ENCODE measurements at regions not wholly inside any gene's neighbourhood (a gene's known extent, or its start where the extent isn't known, plus 50 kb on each side); places are given as distances from the start of the nearest gene placed in this dataset.

- FAIRE-seq (no peak), DNase-seq (no peak), ATAC-seq (peak in 1 of 4 donors; percentile 53)
- Histone ChIP-seq H3K9me3 (no peaks in the 10 kb centered on the region), H3K4me3 (no peak overlapping the region), H3K36me3 (no peaks in the 10 kb centered on the region), H3K27ac (no peak overlapping the region), H3K4me1 (no peaks in the 10 kb centered on the region), H3K27me3 (no peaks in the 10 kb centered on the region)
- intact Hi-C loops (cut with DNase I), result no loop called here
- peak in 2 of 4 donors; percentile 12 for TF ChIP-seq CTCF (IDR thresholded peaks at IDR 0.05)
- 60 to 74% methylated on average over 8 of the region's 8 CpGs for WGBS, 2 donors
Measured at GRCh38 chr2:106572541-106573450, 85.6 kb downstream of the CD8B2 start.

- FAIRE-seq (no peak), ATAC-seq (no peak)
- H3K27me3 ChIP-seq, result peaks cover 0 to 3% (median 0%) of the 10 kb centered on the region in 4 donors
Measured at GRCh38 chr2:106573773-106574172, 86.6 kb downstream of the CD8B2 start.

GRCh38 chr2:106575955-106576354 is 88.8 kb downstream of the CD8B2 start:
- DNase-seq, result peak in 1 of 6 donors; percentile 23
- no peaks in the 10 kb centered on the region for H3K4me1 ChIP-seq
- H3K27ac ChIP-seq, result no peak overlapping the region
- no peaks in the 10 kb centered on the region for H3K9me3 ChIP-seq
- WGBS, 2 donors, result 25 to 27% methylated on average over 6 of the region's 6 CpGs
- intact Hi-C loops (cut with DNase I), result no loop called here
- H3K27me3 ChIP-seq, result peaks cover 0 to 5% (median 0%) of the 10 kb centered on the region in 4 donors
- H3K36me3 ChIP-seq, result no peaks in the 10 kb centered on the region
- TF ChIP-seq CTCF (IDR thresholded peaks at IDR 0.05), result no peak
- FAIRE-seq, result no peak
- no peak overlapping the region for H3K4me3 ChIP-seq
- peak in 3 of 4 donors; percentile 51 to 83 (median 77) for ATAC-seq

More at GRCh38 chr2:106573773-106574172, 86.6 kb downstream of the CD8B2 start:
- Histone ChIP-seq H3K4me3 (no peak overlapping the region), H3K36me3 (no peaks in the 10 kb centered on the region), H3K9me3 (no peaks in the 10 kb centered on the region), H3K4me1 (no peaks in the 10 kb centered on the region), H3K27ac (no peak overlapping the region)
- no peak for DNase-seq
- intact Hi-C loops (cut with DNase I), result no loop called here
- no peak for TF ChIP-seq CTCF (IDR thresholded peaks at IDR 0.05)

GRCh38 chr2:106577255-106577651 is 90.1 kb downstream of the CD8B2 start:
- TF ChIP-seq CTCF (IDR thresholded peaks at IDR 0.05), result no peak
- DNase-seq, result no peak
- H3K4me3 ChIP-seq, result no peak overlapping the region
- peaks cover 0 to 8% (median 0%) of the 10 kb centered on the region in 4 donors for H3K27me3 ChIP-seq
- H3K9me3 ChIP-seq, result no peaks in the 10 kb centered on the region
- WGBS, 2 donors, result 75 to 88% methylated on average over 5 of the region's 5 CpGs
- H3K27ac ChIP-seq, result no peak overlapping the region
- intact Hi-C loops (cut with DNase I), result no loop called here
- ATAC-seq, result no peak
- no peak for FAIRE-seq
- no peaks in the 10 kb centered on the region for H3K4me1 ChIP-seq
- H3K36me3 ChIP-seq, result no peaks in the 10 kb centered on the region

GRCh38 chr2:106579750-106580197 is 92.6 kb downstream of the CD8B2 start:
- H3K4me3 ChIP-seq, result no peak overlapping the region
- H3K9me3 ChIP-seq, result no peaks in the 10 kb centered on the region
- no peak for FAIRE-seq
- DNase-seq, result no peak
- no peaks in the 10 kb centered on the region for H3K36me3 ChIP-seq
- H3K27ac ChIP-seq, result no peak overlapping the region
- H3K27me3 ChIP-seq, result peaks cover 0 to 8% (median 0%) of the 10 kb centered on the region in 4 donors
- 5 to 11% methylated on average over 9 of the region's 9 CpGs for WGBS, 2 donors
- no peaks in the 10 kb centered on the region for H3K4me1 ChIP-seq
- intact Hi-C loops (cut with DNase I), result no loop called here
- ATAC-seq, result no peak
- TF ChIP-seq CTCF (IDR thresholded peaks at IDR 0.05), result no peak

All from pancreas (tissue), 10 donors.